ENCODE measurements at regions not wholly inside any gene's neighbourhood (a gene's known extent, or its start where the extent isn't known, plus 50 kb on each side); places are given as distances from the start of the nearest gene placed in this dataset.
"Not testable (repeated sequence)": the region's sequence is repeated elsewhere in the genome, so short reads cannot be mapped to it uniquely, and the experiment has no call there.

DNA sequence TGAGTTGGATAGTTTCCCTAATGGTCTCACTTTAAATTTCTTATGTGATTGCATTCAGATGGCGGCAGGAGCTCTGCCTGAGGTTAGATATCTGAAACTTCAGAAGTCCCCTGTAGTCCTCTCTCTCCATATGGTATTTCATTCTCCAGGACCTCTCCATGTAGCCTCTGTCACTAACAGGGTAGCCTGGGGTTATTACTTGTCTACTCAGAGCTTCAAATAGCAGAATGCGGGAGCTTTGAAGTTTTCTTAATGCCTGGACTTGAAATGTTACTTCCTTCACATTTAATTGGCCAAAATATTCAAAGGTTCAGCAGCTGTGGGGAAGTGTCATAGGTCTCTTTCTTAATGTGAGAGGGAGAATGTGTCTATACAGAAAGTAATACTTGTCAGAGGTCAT is 1370.4 kb downstream of the GRIK2 start:
- WGBS = 85% methylated on average over 2 of the region's 2 CpGs
- no peak overlapping the region for H3K27ac ChIP-seq (ENCODE audit: low read depth)
- H3K4me3 ChIP-seq (ENCODE audit: low read depth, low read length) = no peak overlapping the region
- no peak for DNase-seq (ENCODE audit: extremely low spot score)
- no peaks in the 10 kb centered on the region for H3K4me1 ChIP-seq (ENCODE audit: insufficient read depth)
- H3K36me3 ChIP-seq (ENCODE audit: insufficient read depth) = no peaks in the 10 kb centered on the region

DNA sequence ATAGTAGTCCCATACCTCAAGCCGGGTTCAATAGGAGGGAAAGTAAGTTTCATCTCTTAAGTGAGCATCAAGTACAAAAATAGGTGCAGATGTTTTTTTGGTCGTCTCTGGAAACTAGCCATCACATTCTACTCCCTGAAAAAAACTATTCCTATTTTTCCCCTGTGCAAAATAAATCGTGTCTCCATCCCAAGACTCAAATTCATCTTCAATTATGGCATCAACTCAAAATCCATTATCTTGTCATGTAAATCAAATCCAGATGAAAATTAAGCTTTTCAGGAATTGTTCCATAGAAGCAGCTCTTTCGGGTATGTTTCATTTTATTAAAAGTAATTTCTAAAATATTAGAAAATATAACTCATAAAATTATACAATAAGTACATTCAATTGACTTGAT is 1368.4 kb downstream of the GRIK2 start:
- no peak for DNase-seq (ENCODE audit: extremely low spot score)
- Histone ChIP-seq H3K4me1 (ENCODE audit: insufficient read depth) (no peaks in the 10 kb centered on the region), H3K27ac (ENCODE audit: low read depth) (no peak overlapping the region), H3K36me3 (ENCODE audit: insufficient read depth) (no peaks in the 10 kb centered on the region), H3K4me3 (ENCODE audit: low read depth, low read length) (no peak overlapping the region)
- 76% methylated on average over 4 of the region's 4 CpGs for WGBS

DNA sequence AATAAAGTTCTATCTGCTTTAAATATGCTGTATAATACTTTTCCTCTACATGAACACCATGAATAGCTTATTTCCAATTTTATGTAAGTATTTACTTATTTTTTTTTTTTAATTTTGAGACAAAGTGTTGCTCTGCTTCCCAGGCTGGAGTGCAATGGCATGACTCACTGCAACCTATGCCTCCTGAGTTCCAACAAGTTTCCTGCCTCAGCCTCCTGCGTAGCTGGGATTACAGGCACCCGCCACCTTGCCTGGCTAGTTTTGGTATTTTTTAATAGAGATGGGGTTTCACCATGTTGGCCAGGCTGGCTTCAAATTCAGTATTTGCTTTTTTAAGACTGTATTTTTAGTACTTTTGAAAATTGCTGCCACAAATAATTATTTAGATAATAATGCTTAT is 1365.9 kb downstream of the GRIK2 start:
- Histone ChIP-seq H3K4me3 (ENCODE audit: low read depth, low read length) (no peak overlapping the region), H3K27ac (ENCODE audit: low read depth) (no peak overlapping the region), H3K36me3 (ENCODE audit: insufficient read depth) (no peaks in the 10 kb centered on the region), H3K4me1 (ENCODE audit: insufficient read depth) (no peaks in the 10 kb centered on the region)
- no peak for DNase-seq (ENCODE audit: extremely low spot score)
- 84% methylated on average over 2 of the region's 2 CpGs for WGBS

DNA sequence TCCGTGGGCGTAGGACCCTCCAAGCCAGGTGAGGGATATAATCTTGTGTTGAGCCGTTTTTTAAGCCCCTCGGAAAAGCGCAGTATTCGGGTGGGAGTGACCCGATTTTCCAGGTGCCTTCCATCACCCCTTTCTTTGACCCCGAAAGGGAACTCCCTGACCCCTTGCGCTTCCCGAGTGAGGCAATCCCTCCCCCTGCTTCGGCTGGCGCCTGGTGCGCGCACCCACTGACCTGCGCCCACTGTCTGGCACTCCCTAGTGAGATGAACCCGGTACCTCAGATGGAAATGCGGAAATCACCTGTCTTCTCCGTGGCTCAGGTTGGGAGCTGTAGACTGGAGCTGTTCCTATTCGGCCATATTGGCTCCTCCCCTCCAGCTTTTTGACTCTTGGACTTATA is 1365.0 kb downstream of the GRIK2 start:
- not testable (repeated sequence) for H3K4me1 ChIP-seq (ENCODE audit: insufficient read depth); H3K36me3 ChIP-seq (ENCODE audit: insufficient read depth); H3K27ac ChIP-seq (ENCODE audit: low read depth); DNase-seq (ENCODE audit: extremely low spot score); H3K4me3 ChIP-seq (ENCODE audit: low read depth, low read length)
- 94% methylated on average over 19 of the region's 19 CpGs for WGBS

DNA sequence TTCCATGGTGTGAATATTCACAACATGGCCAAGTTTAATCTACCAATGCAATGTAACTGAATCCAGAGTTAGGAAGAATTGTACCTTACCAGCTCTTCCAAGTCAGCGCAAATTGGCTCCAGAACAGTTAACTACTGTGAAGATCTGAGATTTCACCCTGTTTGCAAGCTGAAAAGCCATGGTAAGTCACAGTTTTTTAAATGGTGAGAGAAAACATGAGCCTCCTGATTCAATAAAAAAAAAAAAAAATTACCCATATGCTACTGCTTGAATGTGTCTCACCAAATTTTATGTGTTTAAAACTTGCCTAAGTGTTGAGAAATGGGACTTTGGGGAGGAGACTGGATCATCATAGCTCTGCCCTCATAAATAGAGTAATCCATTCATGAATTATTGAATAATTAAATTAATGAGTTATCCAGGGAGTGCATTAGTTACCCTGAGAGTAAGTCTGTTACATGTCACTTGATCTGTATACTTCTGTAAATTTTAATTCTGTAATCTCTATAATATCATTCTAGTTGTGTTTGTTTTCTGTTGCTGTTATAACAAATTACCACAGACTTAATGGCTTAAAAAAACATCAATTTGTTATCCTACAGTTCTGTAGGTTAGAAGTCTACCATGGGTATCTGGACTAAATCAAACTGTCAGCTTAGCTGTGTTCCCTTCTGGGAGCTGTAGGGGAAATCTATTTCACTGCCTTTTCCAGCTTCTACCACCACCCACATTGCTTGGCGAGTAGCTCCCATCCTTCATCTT is 1355.9 kb downstream of the GRIK2 start:
- no peak for DNase-seq (ENCODE audit: extremely low spot score)
- H3K27ac ChIP-seq (ENCODE audit: low read depth) = no peak overlapping the region
- H3K4me3 ChIP-seq (ENCODE audit: low read depth, low read length) = no peak overlapping the region
- no peaks in the 10 kb centered on the region for H3K4me1 ChIP-seq (ENCODE audit: insufficient read depth)
- H3K36me3 ChIP-seq (ENCODE audit: insufficient read depth) = no peaks in the 10 kb centered on the region
- 66% methylated on average over 2 of the region's 2 CpGs for WGBS

DNA sequence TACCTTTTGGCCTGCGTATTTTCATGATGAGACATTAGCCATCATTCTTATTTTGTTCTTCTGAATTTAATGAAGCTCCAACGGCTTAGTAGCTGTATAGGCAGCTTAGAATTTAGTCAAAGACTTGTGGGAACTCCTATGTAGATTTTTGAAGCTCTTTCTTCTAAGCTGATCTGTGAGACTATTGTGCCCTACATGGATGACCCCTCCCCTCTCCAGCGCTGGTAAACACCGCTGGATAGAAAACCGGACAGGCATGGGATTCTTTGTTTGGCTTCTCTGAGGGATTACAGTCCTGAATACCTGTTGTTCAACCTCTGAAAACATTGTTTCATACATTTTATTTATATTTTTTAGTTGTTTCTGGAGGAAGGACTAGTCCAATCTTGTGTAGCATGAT is 1353.4 kb downstream of the GRIK2 start:
- 92% methylated on average over 5 of the region's 5 CpGs for WGBS
- Histone ChIP-seq H3K36me3 (ENCODE audit: insufficient read depth) (no peaks in the 10 kb centered on the region), H3K4me3 (ENCODE audit: low read depth, low read length) (no peak overlapping the region), H3K4me1 (ENCODE audit: insufficient read depth) (no peaks in the 10 kb centered on the region), H3K27ac (ENCODE audit: low read depth) (no peak overlapping the region)
- DNase-seq (ENCODE audit: extremely low spot score) = no peak

DNA sequence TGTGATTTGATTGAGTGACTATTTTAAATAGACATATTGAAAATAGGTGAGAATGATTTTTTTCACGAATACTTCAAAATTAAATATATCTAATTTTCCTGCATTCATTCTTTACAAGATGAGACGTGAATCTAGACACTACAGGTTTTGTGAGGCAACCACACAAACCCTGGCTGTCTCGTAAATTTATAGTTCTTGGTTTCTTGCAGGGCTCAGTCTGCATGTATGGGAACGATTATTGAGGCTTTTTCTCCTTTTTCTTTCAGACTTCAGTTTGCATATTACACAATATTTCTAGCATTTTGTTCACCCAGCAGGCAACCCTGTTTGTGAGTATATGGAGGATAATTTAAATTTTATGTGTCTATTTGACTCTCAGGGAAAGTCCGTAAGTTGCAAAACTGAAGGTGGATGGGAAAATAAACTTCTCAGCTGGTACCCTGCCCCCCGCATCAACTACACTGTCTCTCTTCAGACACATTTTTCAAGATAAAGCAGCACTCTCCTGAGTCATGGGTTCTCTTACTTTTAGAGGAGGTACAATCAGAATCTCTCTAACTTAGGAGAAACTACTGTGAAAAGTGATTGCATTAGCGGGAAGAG is 1349.3 kb downstream of the GRIK2 start:
- DNase-seq (ENCODE audit: extremely low spot score) = no peak
- Histone ChIP-seq H3K27ac (ENCODE audit: low read depth) (no peak overlapping the region), H3K36me3 (ENCODE audit: insufficient read depth) (no peaks in the 10 kb centered on the region), H3K4me3 (ENCODE audit: low read depth, low read length) (no peak overlapping the region), H3K4me1 (ENCODE audit: insufficient read depth) (no peaks in the 10 kb centered on the region)
- 35% methylated on average over 7 of the region's 7 CpGs for WGBS

DNA sequence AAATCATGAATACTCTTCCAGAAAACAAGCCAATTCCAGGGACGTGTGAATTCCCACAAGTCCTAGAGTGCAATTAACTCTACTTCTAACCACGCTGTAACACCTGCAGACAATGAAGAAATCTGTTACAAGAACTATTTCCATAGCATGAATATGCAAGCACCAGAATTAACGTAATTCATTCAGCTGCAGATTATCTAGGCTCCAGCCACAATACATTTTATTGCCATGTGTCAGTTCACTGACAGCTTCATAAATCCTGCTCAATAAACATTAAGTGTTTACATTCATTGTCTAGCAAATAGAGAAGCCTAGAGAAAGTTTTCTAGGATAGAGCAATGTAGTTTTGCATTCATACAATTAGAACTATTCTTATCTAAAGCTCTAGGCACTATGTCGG is 1348.5 kb downstream of the GRIK2 start:
- WGBS = 34% methylated on average over 4 of the region's 4 CpGs
- Histone ChIP-seq H3K4me3 (ENCODE audit: low read depth, low read length) (no peak overlapping the region), H3K36me3 (ENCODE audit: insufficient read depth) (no peaks in the 10 kb centered on the region), H3K4me1 (ENCODE audit: insufficient read depth) (no peaks in the 10 kb centered on the region), H3K27ac (ENCODE audit: low read depth) (no peak overlapping the region)
- no peak for DNase-seq (ENCODE audit: extremely low spot score)

DNA sequence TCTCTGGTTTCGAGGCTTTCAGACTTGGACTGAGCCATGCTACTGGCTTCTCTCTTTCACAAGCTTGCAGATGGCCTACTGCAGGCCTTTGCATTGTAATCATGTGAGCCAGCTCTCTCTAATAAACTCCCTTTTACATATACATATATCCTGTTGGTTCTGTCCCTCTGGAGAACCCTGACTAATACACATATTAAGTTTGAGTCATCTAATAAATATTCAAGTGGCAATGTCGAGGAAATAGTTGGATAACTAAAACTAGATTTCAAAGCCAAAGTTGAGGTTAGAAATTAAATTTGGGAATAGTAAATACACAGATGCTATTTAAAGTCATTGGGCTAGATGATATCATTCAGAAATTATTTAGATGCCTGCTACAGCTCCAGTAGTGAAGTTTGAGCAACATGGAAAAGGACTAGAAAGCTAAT is 1343.4 kb downstream of the GRIK2 start:
- H3K4me3 ChIP-seq (ENCODE audit: low read depth, low read length) = no peak overlapping the region
- H3K4me1 ChIP-seq (ENCODE audit: insufficient read depth) = no peaks in the 10 kb centered on the region
- 59% methylated on average over 2 of the region's 2 CpGs for WGBS
- H3K27ac ChIP-seq (ENCODE audit: low read depth) = no peak overlapping the region
- DNase-seq (ENCODE audit: extremely low spot score) = no peak
- no peaks in the 10 kb centered on the region for H3K36me3 ChIP-seq (ENCODE audit: insufficient read depth)

DNA sequence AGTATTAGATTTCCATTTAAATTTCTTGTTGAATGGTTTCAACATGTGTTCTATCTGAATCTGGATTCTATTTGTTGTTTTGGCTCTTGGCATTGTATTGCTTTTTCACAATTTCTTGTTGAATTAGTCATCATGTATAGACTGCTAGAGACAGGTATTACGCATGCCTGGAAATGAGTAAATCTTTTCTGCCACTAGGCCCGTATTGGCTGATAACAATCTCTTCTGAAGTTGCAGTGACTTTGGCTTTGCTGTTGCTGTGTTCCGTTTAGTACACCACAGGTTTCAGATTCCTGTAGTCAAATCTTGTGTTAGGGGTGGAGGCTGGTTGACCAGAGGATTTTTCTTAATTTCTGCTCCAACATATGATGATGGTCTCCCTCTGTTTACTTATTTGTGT is 1339.4 kb downstream of the GRIK2 start:
- Histone ChIP-seq H3K4me3 (ENCODE audit: low read depth, low read length) (no peak overlapping the region), H3K4me1 (ENCODE audit: insufficient read depth) (no peaks in the 10 kb centered on the region), H3K36me3 (ENCODE audit: insufficient read depth) (no peaks in the 10 kb centered on the region), H3K27ac (ENCODE audit: low read depth) (no peak overlapping the region)
- 54% methylated on average over 3 of the region's 3 CpGs for WGBS
- DNase-seq (ENCODE audit: extremely low spot score) = no peak

DNA sequence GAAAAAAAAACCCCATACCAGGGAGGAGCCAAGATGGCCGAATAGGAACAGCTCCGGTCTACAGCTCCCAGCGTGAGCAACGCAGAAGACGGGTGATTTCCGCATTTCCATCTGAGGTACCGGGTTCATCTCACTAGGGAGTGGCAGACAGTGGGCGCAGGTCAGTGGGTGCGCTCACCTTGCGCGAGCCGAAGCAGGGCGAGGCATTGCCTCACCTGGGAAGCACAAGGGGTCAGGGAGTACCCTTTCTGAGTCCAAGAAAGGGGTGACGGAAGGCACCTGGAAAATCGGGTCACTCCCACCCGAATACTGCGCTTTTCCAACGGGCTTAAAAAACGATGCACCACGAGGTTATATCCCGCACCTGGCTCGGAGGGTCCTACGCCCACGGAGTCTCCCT is 1328.6 kb downstream of the GRIK2 start:
- not testable (repeated sequence) for H3K4me1 ChIP-seq (ENCODE audit: insufficient read depth); H3K27ac ChIP-seq (ENCODE audit: low read depth); H3K4me3 ChIP-seq (ENCODE audit: low read depth, low read length); DNase-seq (ENCODE audit: extremely low spot score); H3K36me3 ChIP-seq (ENCODE audit: insufficient read depth)
- WGBS = 95% methylated on average over 24 of the region's 24 CpGs

DNA sequence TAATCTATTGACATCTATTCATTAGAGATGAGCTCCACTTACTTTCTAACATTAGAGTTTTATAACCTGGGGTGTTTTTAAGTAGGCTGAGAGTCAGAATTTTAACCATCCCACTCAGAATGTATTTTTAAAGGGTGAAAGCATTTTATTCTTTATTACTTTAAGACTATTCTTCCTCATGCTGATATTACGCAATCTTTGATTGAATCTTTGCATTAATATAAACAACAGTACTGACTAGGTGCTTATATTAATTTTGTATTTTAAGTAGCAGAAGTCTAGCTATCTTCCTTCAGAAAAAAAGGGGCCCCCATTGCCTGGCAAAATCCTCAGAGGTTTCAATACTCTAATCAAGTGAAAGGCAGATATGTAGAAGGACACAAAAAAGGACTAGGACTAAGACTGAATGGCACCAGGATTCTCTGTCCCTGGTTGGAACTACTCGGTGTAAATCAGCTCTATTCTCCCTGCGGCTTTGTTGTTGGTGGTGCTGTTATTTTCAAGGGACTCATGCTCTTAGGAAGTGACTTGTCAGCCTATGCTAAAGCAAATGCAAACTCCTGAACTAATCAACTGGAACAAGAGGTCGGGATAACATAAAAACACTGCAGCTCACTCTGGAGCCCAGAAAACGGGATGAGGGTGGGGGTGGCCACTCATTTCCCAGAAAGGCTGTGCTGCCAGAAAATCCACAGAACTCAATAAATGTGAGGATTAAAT is 1324.4 kb downstream of the GRIK2 start:
- no peaks in the 10 kb centered on the region for H3K36me3 ChIP-seq (ENCODE audit: insufficient read depth)
- H3K4me1 ChIP-seq (ENCODE audit: insufficient read depth) = no peaks in the 10 kb centered on the region
- DNase-seq (ENCODE audit: extremely low spot score) = no peak
- no peak overlapping the region for H3K27ac ChIP-seq (ENCODE audit: low read depth)
- 44% methylated on average over 5 of the region's 5 CpGs for WGBS
- no peak overlapping the region for H3K4me3 ChIP-seq (ENCODE audit: low read depth, low read length)

DNA sequence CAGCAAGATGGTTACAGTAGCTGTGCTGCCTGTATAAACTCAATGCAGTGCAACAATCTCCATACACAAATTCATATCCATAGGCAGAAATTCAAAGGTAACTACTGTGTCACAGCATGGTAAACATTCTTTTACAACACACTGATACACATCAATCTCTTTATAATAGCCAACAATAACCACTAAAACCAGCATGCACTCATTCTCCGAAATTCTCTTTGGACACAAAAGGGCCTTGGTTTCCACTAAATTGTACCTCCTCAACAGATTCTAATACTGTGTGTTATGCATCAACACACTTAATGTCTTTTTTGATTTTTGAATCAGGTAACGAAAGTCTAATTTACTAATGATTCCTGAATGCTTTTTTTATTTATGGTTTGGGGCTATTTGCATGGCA is 1323.7 kb downstream of the GRIK2 start:
- DNase-seq (ENCODE audit: extremely low spot score) = no peak
- H3K27ac ChIP-seq (ENCODE audit: low read depth) = no peak overlapping the region
- 86% methylated on average over 2 of the region's 2 CpGs for WGBS

DNA sequence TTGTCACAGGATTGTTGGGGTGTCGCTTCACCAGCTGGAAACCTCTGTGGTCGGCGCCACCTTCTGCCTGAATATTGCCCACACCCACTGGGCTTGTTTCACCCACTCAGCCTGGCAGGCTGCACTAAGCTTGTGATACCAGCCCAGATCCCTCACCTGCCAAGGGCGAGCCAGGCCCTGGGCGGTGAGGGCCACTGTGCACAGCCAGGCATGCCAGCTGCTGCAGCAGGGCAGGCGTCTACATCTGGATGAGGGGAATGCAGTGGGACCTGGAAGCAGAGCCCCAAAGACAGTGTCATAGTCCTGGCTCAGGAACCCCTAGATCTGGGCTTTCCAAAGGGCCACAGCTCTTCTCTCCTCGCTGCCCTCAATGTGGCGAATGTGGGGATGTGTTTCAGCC is 1307.5 kb downstream of the GRIK2 start:
- WGBS = 95% methylated on average over 8 of the region's 8 CpGs
- H3K4me3 ChIP-seq (ENCODE audit: low read depth, low read length) = no peak overlapping the region
- H3K4me1 ChIP-seq (ENCODE audit: insufficient read depth) = no peaks in the 10 kb centered on the region
- H3K36me3 ChIP-seq (ENCODE audit: insufficient read depth) = no peaks in the 10 kb centered on the region
- H3K27ac ChIP-seq (ENCODE audit: low read depth) = no peak overlapping the region
- no peak for DNase-seq (ENCODE audit: extremely low spot score)

More for the DNA sequence above, 1323.7 kb downstream of the GRIK2 start:
- Histone ChIP-seq H3K4me3 (ENCODE audit: low read depth, low read length) (no peak overlapping the region), H3K36me3 (ENCODE audit: insufficient read depth) (no peaks in the 10 kb centered on the region), H3K4me1 (ENCODE audit: insufficient read depth) (no peaks in the 10 kb centered on the region)
